GM12873 (cell line): ENCODE measurements at regions not wholly inside any gene's neighbourhood (a gene's known extent, or its start where the extent isn't known, plus 50 kb on each side); places are given as distances from the start of the nearest gene placed in this dataset.

ENCODE experiments used
- CTCF ChIP-seq: IDR thresholded peaks from 2 replicates; pipeline ENCODE4 v1.5.1; 2012; ENCODE audit warnings: low read depth, mild to moderate bottlenecking, moderate library complexity, low read length, control low read depth; ENCODE audit not compliant: insufficient read depth; ENCODE audit errors: missing control alignments

GRCh38 chr2:220513573-220514288 lies 886.3 kb downstream of the SLC4A3 start:
- TF ChIP-seq CTCF, result no peak

- TF ChIP-seq CTCF, result no peak
Measured at GRCh38 chr2:220521551-220521950, 894.1 kb downstream of the SLC4A3 start.

GRCh38 chr2:220528180-220528675 lies 900.8 kb downstream of the SLC4A3 start:
- TF ChIP-seq CTCF, result no peak

- no peak for TF ChIP-seq CTCF
Measured at GRCh38 chr2:220531216-220531615, 903.8 kb downstream of the SLC4A3 start.

GRCh38 chr2:220533485-220533884 lies 906.1 kb downstream of the SLC4A3 start:
- peak; percentile 55 for TF ChIP-seq CTCF

GRCh38 chr2:220539481-220539880 lies 912.1 kb downstream of the SLC4A3 start:
- TF ChIP-seq CTCF, result no peak

GRCh38 chr2:220544049-220544448 lies 916.6 kb downstream of the SLC4A3 start:
- no peak for TF ChIP-seq CTCF
